Activated CD4-positive, alpha-beta T cell treated with anti-CD3 and anti-CD28 coated beads for 1 hour (primary cell): ENCODE measurements at regions not wholly inside any gene's neighbourhood (a gene's known extent, or its start where the extent isn't known, plus 50 kb on each side); places are given as distances from the start of the nearest gene placed in this dataset.

Experiments
- DNase-seq: peaks from one replicate; pipeline ENCODE4 v3.0.0-alpha.2; 2020

- DNase-seq, result no peak
Measured at GRCh38 chr10:113423981-113424721, 128.7 kb upstream of the HABP2 start.

- DNase-seq, result no peak
Measured at GRCh38 chr10:113425008-113425407, 127.8 kb upstream of the HABP2 start.

- no peak for DNase-seq
Measured at GRCh38 chr10:113425541-113425951, 127.3 kb upstream of the HABP2 start.

GRCh38 chr10:113426181-113426877 is 126.5 kb upstream of the HABP2 start:
- no peak for DNase-seq

GRCh38 chr10:113427236-113427735 is 125.6 kb upstream of the HABP2 start:
- DNase-seq, result no peak

GRCh38 chr10:113427811-113428558 is 124.9 kb upstream of the HABP2 start:
- DNase-seq, result no peak

- DNase-seq, result no peak
Measured at GRCh38 chr10:113430634-113431397, 122.0 kb upstream of the HABP2 start.

- no peak for DNase-seq
Measured at GRCh38 chr10:113431398-113432160, 121.3 kb upstream of the HABP2 start.

GRCh38 chr10:113433711-113434110 is 119.1 kb upstream of the HABP2 start:
- no peak for DNase-seq

GRCh38 chr10:113434315-113434714 is 118.5 kb upstream of the HABP2 start:
- no peak for DNase-seq

- DNase-seq, result no peak
Measured at GRCh38 chr10:113434950-113435349, 117.9 kb upstream of the HABP2 start.

- no peak for DNase-seq
Measured at GRCh38 chr10:113435881-113436280, 117.0 kb upstream of the HABP2 start.

GRCh38 chr10:113436851-113437250 is 116.0 kb upstream of the HABP2 start:
- DNase-seq, result no peak

GRCh38 chr10:113438652-113439051 is 114.2 kb upstream of the HABP2 start:
- DNase-seq, result no peak

GRCh38 chr10:113441220-113441619 is 111.6 kb upstream of the HABP2 start:
- no peak for DNase-seq

GRCh38 chr10:113441686-113442270 is 111.1 kb upstream of the HABP2 start:
- no peak for DNase-seq

GRCh38 chr10:113442336-113442735 is 110.5 kb upstream of the HABP2 start:
- no peak for DNase-seq

GRCh38 chr10:113443141-113443925 is 109.5 kb upstream of the HABP2 start:
- DNase-seq, result no peak

- DNase-seq, result no peak
Measured at GRCh38 chr10:113444766-113445365, 108.0 kb upstream of the HABP2 start.

GRCh38 chr10:113445736-113446135 is 107.1 kb upstream of the HABP2 start:
- no peak for DNase-seq
